GM21526 (cell line): ENCODE measurements at regions not wholly inside any gene's neighbourhood (a gene's known extent, or its start where the extent isn't known, plus 50 kb on each side); places are given as distances from the start of the nearest gene placed in this dataset.
"Not testable (repeated sequence)": the region's sequence is repeated elsewhere in the genome, so short reads cannot be mapped to it uniquely, and the experiment has no call there.

ENCODE experiments used
- ATAC-seq: cut with Tn5 transposase; IDR thresholded peaks from one replicate; pipeline ENCODE4 v1.9.1; 2021; ENCODE audit warnings: moderate library complexity; ENCODE audit not compliant: unreplicated experiment, low FRiP score

DNA sequence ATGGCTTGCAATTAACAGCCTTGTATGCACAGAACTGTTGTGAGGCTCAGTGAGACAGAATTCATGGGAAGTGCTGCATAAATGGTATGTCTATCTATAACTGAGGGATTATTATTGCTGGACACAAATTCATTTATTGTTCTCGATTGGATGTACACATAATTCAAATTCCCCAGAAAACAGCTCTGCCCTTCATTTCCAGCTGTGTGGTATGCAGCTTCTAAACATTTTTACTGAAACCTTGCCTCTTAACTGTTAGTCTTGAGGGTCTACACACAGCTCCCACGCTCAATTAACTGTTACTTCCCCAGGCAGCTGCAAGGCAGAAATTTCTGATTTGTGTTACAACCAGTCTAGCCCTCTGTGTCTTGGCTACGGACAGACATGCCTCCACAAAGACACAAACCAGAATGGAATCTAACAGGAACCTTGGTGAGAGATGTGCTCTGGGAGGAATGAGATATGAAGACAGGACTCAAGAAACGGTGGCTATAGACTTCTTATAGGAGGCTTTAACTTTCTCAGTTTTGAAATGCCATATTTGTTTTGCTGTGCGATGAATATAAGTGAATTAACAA, 139.7 kb upstream of the TBL1XR1 start:
- ATAC-seq, result no peak

DNA sequence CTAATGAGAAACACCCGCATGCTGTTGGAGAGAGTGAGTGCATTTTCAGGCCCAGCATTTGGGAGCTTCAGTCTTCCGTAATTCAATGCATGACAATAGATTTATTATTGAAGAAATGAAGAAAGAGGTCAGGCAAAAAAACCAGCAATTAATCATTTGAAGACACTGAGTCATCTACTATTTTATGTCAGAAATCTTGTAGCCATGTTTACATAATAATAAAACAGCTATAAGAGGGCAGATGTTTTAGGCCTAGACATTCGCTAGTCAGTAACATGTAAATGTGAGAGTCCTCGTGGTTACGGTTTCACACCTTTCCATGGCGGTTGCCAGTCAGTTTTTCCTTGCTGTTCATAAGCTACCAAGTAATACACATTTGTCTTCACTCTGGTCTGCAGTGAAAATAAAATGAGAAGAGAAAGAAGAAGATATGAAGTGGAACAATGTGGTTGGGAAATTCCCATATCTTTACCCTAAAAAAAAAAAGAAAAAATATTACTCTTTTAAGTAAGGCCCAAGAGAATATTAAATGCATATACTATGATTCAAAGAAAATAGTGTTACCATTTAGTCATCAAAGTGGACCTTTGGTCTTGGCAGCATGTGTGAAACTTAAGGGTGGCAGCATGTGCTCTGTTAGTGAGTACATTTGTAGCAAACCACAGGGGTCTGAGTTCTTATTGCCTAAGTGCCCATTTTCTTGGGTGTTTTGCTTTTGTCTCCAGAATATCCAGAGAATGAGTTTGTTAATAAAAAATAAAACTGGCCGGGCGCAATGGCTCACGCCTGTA, 140.5 kb upstream of the TBL1XR1 start:
- ATAC-seq, result peak; percentile 61

DNA sequence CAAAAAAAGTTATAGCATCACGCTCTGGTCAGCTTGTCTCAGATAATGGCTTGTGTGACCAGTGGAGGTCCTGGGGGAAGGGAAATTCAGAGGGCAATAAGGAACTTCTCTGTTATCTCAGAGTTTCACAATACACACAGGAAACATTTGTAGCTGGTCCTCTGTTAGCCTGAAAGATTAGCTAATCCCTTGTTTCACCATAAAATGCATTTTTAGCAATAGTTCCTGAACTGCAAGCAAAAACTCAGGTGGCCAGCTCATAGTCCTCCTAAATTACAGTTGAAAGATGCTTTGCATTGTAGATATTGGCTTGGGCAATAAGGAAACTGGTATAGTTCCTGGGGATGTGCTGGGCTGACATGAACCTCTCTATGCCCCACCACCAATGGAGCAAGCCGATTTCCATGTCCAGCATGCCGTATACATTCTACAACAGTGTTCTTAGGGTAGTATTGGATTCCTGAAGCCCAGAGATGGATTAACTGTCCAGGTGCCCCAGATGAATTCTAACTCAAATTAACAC, 141.5 kb upstream of the TBL1XR1 start:
- ATAC-seq, result no peak

DNA sequence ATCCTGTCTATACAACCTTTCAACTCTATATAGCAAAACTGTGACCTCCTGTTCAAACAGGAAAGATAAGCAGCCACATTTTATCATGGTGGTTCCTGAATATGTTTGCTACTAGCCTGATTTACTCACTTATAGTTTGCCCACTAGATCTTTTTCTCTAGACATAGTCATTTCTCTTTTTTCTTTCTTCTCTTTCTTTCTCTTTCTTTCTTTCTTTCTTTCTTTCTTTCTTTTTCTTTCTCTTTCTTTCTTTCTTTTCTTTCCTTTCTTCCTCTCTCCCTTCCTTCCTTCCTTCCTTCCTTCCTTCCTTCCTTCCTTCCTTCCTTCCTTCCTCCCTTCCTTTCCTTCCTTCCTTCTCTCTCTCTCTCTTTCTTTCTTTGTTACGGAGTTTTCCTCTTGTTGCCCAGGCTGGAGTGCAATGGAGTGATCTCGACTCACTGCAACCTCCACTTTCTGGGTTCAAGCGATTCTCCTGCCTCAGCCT, 142.0 kb upstream of the TBL1XR1 start:
- ATAC-seq, result not testable (repeated sequence)

DNA sequence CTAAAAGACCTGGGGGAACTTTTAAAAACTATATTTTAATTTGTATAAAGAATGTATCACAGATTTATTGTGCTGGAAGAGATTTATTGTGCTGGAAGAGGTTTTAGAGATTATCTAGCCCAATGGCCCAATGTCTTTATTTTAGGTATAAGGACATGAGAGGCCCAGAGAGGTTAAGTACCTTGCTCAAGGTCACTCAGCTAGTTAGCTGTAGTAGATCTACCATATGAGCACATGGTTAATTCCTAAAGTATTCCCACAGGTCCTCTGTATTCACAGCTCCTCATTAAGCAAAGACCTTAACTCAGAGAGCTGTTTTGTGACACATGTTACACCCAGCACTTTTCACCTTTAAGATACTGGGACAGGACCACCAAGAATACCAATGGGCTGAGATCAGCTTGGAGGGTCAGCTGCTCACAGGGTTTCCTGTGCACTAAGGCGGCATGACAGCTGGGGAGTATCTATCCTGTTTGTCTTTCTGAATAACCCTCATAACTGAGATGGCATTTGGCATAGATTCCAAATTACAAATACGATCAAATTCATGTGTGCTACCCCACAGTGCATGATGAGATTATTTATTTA, 143.1 kb upstream of the TBL1XR1 start:
- ATAC-seq, result no peak

DNA sequence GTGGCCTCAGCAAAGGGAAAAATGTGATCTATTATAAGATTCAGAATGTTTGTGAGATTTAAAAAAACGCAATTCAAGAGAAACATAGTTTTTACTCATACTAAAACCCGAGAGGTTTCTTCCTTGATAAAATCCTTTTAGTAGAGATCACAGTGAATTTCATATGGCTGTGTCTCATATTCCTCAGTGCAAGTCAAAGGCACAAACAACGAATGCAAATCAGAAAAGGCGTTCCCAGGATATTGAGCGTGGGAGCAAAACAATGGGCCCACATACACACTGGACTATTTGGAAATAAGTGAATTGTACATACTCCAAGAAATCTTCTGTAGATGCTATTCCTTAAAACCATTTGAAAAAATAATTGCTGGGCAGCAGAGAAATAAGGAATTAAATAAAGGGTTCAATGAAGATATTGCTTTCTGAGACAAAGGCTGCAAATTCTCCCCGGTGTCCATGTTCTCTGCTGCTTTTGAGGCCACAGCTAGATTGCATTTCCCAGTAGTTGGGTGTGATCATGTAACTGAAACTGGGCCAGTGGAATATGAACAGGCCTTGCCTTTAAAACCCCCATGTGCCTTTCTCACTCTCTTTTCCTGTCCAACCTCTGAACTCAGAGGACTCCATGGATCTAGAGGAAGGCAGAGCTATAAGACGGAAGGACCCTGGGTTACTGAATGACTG, 144.6 kb upstream of the TBL1XR1 start:
- ATAC-seq, result no peak

DNA sequence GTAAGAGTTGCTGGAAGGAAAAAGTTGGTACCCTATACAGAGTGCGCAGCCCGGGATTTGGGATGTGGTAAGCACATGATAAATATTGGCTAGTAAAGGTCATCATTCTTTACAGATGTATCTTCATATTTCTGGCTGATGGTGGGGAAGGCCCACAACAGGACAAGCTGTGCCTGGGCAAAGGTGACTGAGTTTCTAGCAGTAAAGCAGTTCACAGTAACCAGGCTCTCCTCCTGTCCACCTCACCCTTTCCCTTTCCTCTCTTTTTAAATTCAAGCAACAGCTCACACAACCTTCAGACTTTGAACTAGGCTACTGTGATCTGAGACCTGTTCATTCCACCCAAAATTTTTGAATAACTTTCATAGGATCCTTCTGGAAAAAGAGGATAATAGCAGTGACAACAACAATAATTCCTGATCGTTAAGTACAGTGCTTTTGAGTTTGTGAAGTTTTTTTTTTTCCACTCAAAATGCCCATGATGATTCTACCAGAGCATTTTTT, 145.9 kb upstream of the TBL1XR1 start:
- ATAC-seq, result no peak

DNA sequence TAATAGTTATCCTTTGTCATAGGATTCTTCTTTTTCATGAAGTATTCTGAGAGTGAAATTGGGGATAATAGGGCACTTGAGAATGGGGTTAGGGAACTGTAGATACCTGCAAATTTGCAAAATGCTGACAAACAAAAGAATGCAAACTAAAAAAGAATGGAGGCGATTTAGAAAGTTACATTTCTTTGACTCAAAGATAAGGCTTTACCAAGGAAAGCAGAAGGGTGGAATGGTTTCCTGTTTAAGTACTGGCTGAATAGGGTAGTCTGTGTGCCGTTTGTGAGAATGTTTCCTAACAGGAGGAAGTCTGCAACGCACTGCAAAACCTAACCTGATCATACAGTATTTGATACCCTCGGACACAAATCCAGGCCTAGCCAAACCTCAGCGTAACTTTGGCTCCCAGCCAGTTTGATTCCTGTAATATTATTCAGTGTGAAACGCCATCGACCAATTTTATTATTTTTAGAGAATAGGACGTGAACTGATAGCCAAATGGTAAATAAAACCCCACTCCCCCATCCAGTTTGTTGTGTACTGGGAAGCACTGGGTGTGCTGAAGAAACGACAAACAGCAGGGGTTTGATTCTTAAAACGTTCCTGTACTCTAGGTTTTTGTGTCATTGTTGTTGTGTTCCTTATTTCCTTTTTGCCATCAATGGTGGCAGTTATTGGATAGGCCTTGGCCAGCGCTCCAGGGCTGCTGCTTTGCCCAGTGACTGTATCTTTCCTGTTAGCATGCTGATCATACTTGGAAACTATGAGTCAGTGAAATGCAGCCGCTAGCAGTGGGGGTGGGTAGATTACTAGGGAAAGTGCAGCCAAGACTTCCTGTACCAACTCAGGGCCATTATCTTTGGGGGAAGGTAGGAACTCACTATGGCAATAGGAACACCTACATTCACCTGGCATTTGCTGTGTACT, 148.0 kb upstream of the TBL1XR1 start:
- ATAC-seq, result peak; percentile 64

DNA sequence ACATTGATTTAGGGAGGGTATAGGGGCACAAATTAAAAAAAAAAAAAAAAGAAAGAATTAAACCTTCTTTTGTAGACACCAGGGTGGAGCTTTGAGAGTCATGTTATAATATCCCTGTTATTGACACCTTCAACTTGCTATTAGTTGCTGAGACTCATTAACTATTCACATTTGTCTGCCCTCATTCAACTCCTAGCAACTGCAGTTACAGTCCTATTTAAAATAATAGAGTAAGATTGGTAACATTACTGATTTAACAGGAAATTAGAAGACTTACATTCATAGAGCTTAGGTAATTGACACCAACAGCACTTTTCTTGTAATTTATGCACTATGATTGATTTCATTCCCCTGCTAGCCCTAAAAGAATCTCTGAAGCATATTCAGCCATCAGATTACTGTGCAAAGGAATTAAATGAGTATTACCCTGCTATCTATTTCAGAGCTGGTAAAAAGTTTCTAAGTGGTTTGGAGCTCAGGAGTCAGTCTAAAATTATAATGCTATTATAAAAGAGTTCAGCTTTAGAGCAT, 148.8 kb upstream of the TBL1XR1 start:
- peak; percentile 4 for ATAC-seq

DNA sequence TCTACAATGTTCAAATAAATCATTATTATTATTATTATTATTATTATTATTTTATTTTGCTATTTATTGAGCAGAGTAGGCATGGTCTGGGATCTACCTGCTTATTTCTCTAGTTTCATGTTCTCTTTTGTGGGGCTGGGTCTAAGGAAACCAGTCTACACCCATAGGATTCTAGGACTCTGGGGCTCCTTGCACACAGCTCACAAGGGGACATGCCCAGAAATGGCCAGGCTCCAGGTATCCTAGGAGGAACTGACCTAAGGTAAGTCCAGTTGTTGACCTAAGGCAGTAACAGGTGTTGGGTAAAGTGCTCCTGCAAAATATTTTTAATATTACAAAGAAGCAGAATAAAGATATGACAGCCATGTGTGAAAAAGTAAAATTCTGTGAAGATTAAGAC, 149.6 kb upstream of the TBL1XR1 start:
- ATAC-seq, result no peak

DNA sequence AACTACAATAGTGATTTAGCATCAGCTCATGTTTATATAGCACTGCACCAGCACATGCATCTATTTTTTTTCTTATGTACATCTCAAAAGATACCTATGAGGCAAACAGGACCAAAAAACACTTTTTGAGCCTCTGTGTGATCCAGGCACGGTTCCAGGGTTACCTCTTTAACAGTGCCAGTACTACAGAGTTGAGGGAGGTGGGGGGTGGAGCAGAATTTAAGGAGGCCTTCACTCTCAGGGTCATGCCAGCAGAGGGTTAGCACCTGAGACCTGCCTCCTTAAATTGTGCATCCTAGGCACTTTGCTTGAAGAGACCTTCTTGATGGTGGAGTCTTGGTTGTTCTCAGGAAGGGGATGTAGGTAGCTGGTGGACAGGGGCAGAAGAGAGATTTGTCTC, 150.3 kb upstream of the TBL1XR1 start:
- ATAC-seq, result no peak

DNA sequence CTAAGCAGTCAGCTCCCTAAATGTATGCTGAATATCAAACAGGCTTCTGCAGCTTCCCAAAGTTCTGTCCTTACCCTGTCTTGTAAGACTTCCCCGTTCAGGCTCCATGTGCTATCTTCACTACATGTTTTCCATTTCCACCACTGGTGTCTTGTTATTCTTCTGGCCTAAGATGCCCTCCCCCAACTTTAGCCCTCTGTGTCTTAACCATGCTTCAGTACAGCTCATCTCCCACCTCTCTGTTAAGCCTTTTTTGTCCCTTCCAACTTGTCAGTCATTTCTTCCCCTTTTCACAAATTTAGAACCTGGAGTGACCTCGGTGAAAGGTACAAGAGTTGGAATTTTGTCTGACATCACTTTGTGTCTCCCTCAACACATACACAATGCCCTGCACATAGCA, 151.7 kb upstream of the TBL1XR1 start:
- ATAC-seq, result no peak

DNA sequence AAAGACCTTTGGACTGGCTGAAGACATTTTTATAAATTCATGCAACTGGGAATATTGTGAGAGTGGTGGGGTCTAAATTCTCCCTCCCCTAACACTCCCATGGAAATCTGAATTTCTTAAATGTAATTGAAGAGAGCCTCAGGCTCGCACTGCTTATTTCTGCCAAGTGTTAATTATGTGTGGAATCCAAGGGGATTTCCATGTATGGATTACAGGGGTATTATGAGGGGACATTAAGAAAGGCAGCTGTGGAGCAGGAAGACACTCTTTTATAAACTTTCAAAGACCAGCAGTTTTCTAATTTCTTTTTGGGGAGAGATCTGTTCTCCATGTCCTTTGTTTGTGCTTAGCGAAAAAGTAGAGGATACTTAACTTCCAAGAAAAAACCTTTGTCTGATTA, 152.1 kb upstream of the TBL1XR1 start:
- ATAC-seq, result no peak

DNA sequence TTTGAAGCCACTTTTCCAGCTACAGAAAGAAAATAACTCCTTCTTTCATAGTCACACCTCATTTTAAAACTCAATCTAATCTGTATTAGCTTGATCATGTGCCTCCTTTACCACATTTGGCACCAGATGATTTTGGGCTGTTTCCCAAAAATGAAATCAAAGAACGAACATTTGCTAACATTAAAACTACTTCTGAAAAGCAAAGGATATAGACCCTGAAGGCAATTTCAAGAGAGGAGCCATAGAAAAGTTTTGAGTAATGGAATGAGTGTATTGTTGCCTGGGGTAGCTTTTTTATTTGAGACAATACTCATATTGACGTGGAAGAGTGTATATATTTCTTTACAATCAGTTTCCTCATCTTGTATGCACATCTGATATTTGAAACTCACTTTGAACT, 152.8 kb upstream of the TBL1XR1 start:
- no peak for ATAC-seq

DNA sequence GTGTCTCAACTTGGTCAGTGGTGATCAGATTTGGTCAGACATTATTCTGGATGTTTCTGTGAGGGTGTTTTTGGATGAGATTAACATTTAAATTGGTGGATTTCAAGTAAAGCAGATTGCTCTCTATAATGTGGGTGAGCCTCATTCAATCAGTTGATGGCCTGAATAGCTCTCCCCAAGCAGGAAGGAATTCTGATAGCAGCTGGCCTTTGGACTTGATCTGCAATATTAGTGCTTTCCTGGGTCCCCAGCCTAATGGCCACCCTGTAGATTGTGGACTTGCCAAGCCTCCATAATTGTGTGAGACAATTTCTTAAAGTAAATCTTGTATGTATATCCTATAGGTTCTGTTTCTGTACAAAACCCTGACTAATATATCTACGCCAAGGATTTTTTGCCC, 153.9 kb upstream of the TBL1XR1 start:
- no peak for ATAC-seq

DNA sequence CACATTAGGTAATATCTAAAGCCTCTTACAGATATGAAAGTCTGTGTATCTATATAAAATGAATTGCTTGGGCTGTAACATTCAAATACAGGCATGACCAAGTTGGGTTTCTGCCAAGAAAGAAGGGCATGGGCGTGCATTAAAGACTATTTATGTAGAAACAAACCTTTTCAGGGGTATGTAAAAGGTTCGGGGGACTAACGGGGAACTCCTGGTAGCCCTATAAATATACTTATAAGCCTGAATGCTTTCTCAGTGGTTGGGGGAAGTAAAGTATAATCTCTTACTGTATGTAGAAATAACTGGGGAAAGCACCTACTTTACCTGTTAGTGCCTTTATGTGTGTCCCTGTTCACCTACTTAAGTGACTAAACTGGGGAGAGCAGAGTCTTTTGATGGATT, 154.5 kb upstream of the TBL1XR1 start:
- peak; percentile 96 for ATAC-seq

DNA sequence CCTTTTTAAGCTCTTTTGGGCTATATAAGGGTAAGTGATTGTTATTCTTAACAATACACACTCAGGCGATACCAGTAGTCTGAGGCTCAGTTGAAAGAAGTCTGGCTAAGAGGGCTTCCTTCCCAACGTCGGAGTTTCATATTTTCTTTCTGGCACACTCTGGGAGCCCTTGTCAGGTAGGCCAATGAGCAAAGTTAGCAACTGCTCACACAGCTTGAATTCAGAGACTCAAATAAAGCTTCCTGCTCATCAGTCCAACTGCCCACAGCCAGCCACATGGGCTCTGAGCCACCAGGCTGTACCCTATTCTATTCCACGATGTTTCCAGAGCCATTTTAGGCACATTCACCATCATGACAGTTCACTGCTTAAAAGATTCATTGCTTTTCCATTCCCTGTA, 155.1 kb upstream of the TBL1XR1 start:
- ATAC-seq, result peak; percentile 5

DNA sequence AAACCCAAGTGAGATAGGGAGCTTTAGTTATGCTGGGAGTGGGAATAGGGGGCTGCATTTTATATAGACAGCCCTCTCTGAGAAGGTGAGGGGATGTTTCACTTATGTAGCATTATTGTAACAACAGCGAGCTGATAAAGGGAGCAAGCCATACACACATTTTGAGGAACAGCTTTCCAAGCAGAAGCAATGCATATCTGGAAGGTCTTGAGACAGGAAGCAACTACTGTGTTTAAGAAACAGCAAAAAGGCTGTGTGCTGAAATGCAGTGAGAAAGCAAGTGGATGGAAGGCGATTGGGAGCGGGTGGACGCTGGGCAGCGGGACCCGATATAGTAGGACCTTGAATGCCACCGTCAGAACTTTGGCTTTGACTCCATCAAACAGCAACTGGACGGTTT, 155.9 kb upstream of the TBL1XR1 start:
- no peak for ATAC-seq

DNA sequence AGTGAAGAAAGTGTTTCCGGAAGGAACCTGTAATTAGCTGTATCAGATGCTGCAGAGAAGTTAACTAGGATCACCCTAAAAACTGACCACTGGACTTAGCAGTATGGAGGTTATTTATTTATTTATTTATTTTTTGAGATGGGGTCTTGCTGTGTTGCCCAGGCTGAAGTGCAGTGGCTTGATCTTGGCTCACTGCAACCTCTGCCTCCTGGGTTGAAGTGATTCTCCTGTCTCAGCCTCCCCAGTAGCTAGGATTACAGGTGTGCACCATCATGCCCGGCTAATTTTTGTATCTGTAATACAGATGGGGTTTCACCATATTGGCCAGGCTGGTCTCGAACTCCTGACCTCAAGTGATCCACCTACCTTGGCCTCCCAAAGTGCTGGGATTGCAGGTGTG, 156.6 kb upstream of the TBL1XR1 start:
- not testable (repeated sequence) for ATAC-seq

DNA sequence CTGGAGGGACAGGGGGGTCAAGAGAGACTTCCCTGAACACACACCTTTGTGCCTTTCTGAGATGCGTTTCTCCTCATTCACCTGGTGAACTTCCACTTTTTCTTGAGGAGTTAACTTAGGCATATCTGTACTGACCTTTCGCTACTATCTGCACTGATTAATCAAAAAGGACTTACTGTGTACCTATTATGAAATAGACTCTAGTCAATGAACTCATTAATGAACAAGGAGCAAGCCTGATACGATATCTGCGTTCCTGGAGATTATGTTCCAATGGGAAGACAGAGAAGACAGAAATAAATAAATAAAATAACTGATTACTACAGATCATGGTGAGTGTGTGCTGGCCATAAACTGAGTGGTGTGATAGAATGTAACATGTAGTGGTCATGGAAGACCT, 157.2 kb upstream of the TBL1XR1 start:
- no peak for ATAC-seq
